22Rv1 (cell line): ENCODE measurements at regions not wholly inside any gene's neighbourhood (a gene's known extent, or its start where the extent isn't known, plus 50 kb on each side); places are given as distances from the start of the nearest gene placed in this dataset.

Experiments
- H3K27ac ChIP-seq: fragments of 450-650 bp; 2 replicates; pipeline ENCODE4 v1.5.1; 2017
- ZFX ChIP-seq: fragments of 450-650 bp; IDR thresholded peaks from 2 replicates; pipeline ENCODE4 v1.6.1; 2017; ENCODE audit warnings: antibody characterized with exemption, borderline replicate concordance
- TF ChIP-seq, protein P1 (sequence below): fragments of 450-650 bp; IDR thresholded peaks from 2 replicates; pipeline ENCODE4 v1.5.1; 2017; ENCODE audit warnings: mild to moderate bottlenecking

DNA sequence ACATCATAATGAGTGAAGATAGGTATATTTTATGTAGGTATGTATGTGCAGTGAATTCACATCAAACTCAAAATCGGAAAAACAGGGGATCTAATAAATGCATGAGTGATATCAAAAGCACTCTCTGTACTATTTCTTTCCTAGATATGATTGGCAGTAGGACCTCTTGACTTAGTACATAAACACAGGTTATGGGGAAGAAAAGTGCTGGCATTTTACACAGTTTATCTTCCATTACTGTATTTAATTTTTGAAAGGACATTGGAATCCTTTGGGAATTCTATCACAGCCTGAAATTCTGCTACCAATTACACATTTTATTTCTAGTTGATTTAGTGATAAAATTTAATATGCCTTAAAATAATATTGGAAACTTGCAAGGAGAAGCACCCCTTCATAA is 470.5 kb upstream of the ONECUT1 start:
- TF ChIP-seq ZFX, result no peak
- TF ChIP-seq, protein P1, sequence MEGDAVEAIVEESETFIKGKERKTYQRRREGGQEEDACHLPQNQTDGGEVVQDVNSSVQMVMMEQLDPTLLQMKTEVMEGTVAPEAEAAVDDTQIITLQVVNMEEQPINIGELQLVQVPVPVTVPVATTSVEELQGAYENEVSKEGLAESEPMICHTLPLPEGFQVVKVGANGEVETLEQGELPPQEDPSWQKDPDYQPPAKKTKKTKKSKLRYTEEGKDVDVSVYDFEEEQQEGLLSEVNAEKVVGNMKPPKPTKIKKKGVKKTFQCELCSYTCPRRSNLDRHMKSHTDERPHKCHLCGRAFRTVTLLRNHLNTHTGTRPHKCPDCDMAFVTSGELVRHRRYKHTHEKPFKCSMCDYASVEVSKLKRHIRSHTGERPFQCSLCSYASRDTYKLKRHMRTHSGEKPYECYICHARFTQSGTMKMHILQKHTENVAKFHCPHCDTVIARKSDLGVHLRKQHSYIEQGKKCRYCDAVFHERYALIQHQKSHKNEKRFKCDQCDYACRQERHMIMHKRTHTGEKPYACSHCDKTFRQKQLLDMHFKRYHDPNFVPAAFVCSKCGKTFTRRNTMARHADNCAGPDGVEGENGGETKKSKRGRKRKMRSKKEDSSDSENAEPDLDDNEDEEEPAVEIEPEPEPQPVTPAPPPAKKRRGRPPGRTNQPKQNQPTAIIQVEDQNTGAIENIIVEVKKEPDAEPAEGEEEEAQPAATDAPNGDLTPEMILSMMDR, result no peak
- no peak overlapping the region for H3K27ac ChIP-seq

DNA sequence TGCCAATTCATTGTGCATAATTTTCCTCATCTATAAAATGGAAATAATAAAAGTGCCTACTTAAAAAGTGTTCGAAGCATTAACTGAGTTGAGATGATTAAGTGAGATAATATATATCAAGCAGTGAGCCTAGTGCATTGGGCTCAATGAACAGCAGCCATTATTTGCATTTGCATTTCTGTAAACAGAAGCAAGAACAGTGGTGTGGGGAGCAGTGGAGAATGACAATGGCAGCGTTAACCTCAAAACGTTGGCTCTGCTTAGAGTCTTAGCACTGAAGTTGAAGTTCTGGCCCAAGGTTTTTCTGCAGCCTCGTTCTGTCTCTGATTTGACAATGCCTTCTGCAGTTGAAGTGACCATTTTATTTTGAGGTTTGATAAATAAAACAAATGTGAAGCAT is 466.3 kb upstream of the ONECUT1 start:
- H3K27ac ChIP-seq, result no peak overlapping the region
- TF ChIP-seq ZFX, result no peak
- TF ChIP-seq, protein P1, result no peak

DNA sequence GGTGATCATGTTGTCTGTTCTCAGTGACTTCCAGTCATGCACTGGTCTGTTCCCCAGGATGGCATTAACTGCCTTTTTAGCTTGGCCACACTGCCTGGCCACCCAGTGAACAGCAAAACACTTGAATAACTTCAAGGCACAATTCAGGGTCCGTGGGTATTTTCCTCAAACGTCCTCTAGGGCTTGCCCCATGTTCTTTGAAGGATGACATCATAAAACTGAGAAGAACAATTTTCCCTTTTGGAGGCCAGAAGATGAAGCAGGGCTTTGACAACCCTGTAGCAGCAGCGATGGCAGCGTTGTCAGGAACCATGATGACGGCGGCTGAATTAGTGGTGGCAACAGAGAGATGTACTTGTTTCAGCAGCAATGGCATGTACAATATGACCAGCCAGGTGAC is 465.9 kb upstream of the ONECUT1 start:
- TF ChIP-seq, protein P1, result no peak
- no peak for TF ChIP-seq ZFX
- H3K27ac ChIP-seq, result no peak overlapping the region

DNA sequence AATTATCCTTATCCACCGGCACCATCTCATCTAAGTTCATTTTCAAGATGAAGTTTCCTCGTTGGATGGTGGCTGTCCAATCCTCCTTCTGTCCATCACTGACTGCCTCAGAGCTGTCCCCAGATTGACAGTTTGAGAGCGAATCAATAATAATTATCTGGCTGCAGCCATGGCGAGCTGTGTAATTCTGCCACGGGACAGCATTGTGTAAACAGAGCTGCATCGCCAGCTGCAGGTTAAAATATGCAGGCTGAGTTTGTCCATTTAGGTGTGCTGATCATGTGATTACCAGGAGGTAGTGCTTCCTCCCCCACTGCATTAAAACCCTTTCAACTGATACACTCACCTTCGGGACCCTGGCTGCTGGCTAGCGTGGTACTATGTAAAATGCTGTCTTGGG is 461.9 kb upstream of the ONECUT1 start:
- TF ChIP-seq, protein P1, result no peak
- no peak for TF ChIP-seq ZFX
- H3K27ac ChIP-seq, result no peak overlapping the region

DNA sequence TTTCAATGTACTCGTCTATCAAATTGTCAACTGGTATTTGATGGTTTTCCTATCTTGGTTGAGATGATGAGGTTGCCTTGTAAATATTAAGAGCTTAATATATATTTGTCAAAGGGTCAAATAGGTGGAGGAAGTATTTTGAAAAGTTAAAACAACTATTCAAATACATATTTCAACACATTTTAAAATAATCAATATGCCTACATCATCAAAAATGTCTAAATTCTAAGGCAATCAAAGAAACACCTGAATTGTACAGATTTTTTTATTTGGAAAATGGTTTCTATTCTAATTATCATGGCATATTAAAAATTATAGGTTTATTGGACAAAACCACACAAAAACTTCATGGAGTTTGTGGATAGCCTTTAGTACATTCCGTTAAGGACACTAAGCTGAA is 461.4 kb upstream of the ONECUT1 start:
- H3K27ac ChIP-seq, result no peak overlapping the region
- TF ChIP-seq, protein P1, result no peak
- no peak for TF ChIP-seq ZFX

DNA sequence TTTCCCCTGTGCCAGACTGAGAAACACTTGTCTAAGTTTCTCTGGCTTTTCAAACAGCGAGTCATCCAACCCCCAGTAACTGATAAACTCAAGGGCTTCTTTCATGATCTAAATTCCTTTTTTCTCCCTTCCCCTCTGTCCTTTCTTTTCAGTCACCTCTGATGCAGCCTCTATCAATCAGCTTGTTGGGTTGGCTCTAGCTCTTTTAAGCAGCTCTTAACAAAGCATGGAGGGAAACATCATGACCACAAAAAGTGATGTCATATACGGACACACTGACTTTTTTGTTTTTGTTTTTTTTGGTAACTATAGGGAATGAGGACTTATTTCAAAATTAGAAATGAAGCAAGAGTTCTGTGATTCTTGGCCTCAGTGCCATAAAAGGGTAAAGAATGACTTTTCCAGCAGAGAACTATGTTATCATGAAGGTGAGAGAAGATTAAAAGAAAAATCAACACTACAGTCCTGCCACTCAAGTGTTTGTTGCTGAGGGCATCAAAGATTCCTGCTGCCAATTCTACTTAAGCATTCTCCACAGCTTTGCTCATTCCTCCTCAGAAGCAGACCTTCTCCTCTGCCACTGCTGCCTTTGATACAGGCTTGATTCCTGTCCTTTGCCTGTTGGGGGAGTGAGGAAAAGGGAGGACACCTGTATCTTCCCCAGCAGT is 457.0 kb upstream of the ONECUT1 start:
- TF ChIP-seq ZFX, result no peak
- H3K27ac ChIP-seq, result no peak overlapping the region

DNA sequence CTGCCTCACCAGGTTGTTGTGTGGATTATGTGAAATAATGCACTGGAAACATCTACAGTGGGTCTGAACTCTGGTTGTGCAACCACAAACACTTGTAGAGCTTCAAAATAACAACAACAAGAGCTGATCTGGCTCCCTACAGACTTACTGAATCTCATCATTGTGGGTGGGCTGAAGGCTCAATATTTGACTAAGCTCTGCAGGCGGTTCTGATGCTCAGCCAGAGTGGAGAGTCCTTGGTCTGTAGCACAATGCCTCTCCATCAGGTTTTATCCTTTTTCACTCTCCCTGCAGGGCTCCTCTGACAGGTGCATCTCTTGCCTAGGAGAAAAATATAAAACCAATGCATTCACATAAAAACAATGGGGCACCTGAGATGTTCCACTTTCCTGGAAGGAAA is 456.3 kb upstream of the ONECUT1 start:
- TF ChIP-seq ZFX, result no peak
- TF ChIP-seq, protein P1, result no peak
- H3K27ac ChIP-seq, result no peak overlapping the region

DNA sequence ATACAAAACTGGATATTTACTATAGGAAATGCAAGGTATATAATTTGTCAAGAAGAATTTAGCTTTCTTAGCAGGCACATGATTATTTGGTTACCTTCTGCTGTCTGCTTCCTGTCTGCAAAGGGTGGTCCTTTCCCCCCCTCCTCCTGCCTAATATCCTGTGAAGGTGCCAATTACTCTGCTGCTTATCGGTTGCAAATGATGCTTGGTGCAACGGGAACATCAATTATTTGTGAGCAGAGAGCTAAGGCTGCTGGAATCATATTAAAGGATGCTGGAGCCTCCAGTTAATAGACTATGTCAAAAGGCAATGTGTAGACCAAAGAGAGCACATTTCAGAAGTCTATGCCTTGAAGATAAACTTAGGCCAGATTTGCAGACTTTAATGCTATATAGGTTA is 443.7 kb upstream of the ONECUT1 start:
- TF ChIP-seq, protein P1, result no peak
- TF ChIP-seq ZFX, result no peak
- H3K27ac ChIP-seq, result no peak overlapping the region
